Peyer's patch (tissue), 4 donors: ENCODE measurements at regions not wholly inside any gene's neighbourhood (a gene's known extent, or its start where the extent isn't known, plus 50 kb on each side); places are given as distances from the start of the nearest gene placed in this dataset.

ENCODE experiments used
- CTCF ChIP-seq, 6 experiments: fragments of 450-650 bp in 4 of 6; fragments of 200-600 bp in 2 of 6; sonication (generic) in 1 of 6; IDR thresholded peaks; one replicate each; pipeline ENCODE4 v1.5.1; 2017 to 2019; ENCODE audit warnings: antibody characterized with exemption in 6 of 6, mild to moderate bottlenecking in 3 of 6, moderate library complexity in 1 of 6
- POLR2A ChIP-seq, 2 donors: fragments of 450-650 bp; IDR thresholded peaks; one replicate each; pipeline ENCODE4 v1.5.1; 2017; ENCODE audit warnings: antibody characterized with exemption in 2 of 2, mild to moderate bottlenecking in 2 of 2, moderate library complexity in 2 of 2

GRCh38 chr16:49115956-49116355 lies 165.7 kb downstream of the CBLN1 start:
- TF ChIP-seq CTCF (IDR thresholded peaks at IDR 0.05) = no peak
- TF ChIP-seq POLR2A (IDR thresholded peaks at IDR 0.05) = no peak
